IMR-90 (cell line): ENCODE measurements at regions not wholly inside any gene's neighbourhood (a gene's known extent, or its start where the extent isn't known, plus 50 kb on each side); places are given as distances from the start of the nearest gene placed in this dataset.
A peak's percentile ranks its signal among the peaks of the same experiment; 100 is the strongest.

Experiments
- ATAC-seq: fragments of 200-7000 bp; cut with Tn5 transposase; 2 replicates; pipeline ENCODE4 v1.9.1; 2020; ENCODE audit warnings: low read depth, mild to moderate bottlenecking, moderate library complexity
- BruUV-seq: library from RNA; stranded (reverse); fragments of 400-500 nt; replicated peaks from 2 replicates; lab custom pipeline; 2021; lab: Mats Ljungman, UMichigan
- CTCF ChIA-PET: fragments of 300-600 bp; formaldehyde crosslinking; extraction: SDS; loops from one replicate; lab custom pipeline; 2021; ENCODE audit warnings: antibody characterized with exemption; lab: Yijun Ruan, JAX
- POLR2A ChIA-PET: fragments of 300-600 bp; sonication (Branson Sonifier 250); formaldehyde crosslinking; loops from one replicate; lab custom pipeline; 2022; ENCODE audit warnings: antibody characterized with exemption; ENCODE audit not compliant: unreplicated experiment; lab: Charles Lee
- DNase-seq: peaks from one replicate; pipeline ENCODE4 v3.0.0; 2013
- H2AFZ ChIP-seq: replicated peaks from 2 replicates; pipeline ENCODE3; 2013; ENCODE audit warnings: low read length, mild to moderate bottlenecking; ENCODE audit not compliant: poor library complexity
- H2AK5ac ChIP-seq: 2 replicates; pipeline ENCODE4 v1.6.1; 2013; ENCODE audit warnings: low read depth, low read length, inconsistent platforms
- H2AK9ac ChIP-seq: replicated peaks from 2 replicates; pipeline ENCODE3; 2013; ENCODE audit warnings: mild to moderate bottlenecking, low read depth, low read length, moderate library complexity; ENCODE audit not compliant: poor library complexity
- H2BK120ac ChIP-seq: 2 replicates; pipeline ENCODE4 v1.6.1; 2013; ENCODE audit warnings: low read depth, low read length, inconsistent platforms
- H2BK15ac ChIP-seq: 3 replicates; pipeline ENCODE4 v1.6.1; 2013; ENCODE audit warnings: low read depth, low read length, inconsistent platforms
- H2BK20ac ChIP-seq: 2 replicates; pipeline ENCODE4 v1.6.1; 2013; ENCODE audit warnings: low read depth, mild to moderate bottlenecking, inconsistent platforms, low read length, moderate library complexity
- H2BK5ac ChIP-seq: 2 replicates; pipeline ENCODE4 v1.6.1; 2013; ENCODE audit warnings: mild to moderate bottlenecking, low read depth, low read length, inconsistent platforms; ENCODE audit not compliant: poor library complexity, severe bottlenecking
- H3K14ac ChIP-seq: replicated peaks from 2 replicates; pipeline ENCODE4 v1.6.1; 2013; ENCODE audit warnings: low read depth, low read length, inconsistent platforms
- H3K18ac ChIP-seq: 2 replicates; pipeline ENCODE4 v1.6.1; 2013; ENCODE audit warnings: low read depth, low read length, control low read depth
- H3K23ac ChIP-seq: 2 replicates; pipeline ENCODE4 v1.6.1; 2013; ENCODE audit warnings: low read depth, low read length, inconsistent platforms
- H3K27ac ChIP-seq: 2 replicates; pipeline ENCODE4 v1.5.1; 2013; ENCODE audit warnings: mild to moderate bottlenecking, control low read depth, low read length; ENCODE audit not compliant: insufficient read depth
- H3K27me3 ChIP-seq: 2 replicates; pipeline ENCODE4 v1.6.1; 2013; ENCODE audit warnings: low read length; ENCODE audit not compliant: control insufficient read depth, insufficient read depth
- H3K36me3 ChIP-seq: 2 replicates; pipeline ENCODE4 v1.6.1; 2013; ENCODE audit warnings: low read length, mixed read lengths; ENCODE audit not compliant: control insufficient read depth, insufficient read depth
- H3K4ac ChIP-seq: 2 replicates; pipeline ENCODE4 v1.6.1; 2013; ENCODE audit warnings: low read depth, low read length, inconsistent platforms
- H3K4me1 ChIP-seq: 2 replicates; pipeline ENCODE4 v1.6.1; 2013; ENCODE audit warnings: low read length, mixed read lengths; ENCODE audit not compliant: control insufficient read depth, insufficient read depth
- H3K4me2 ChIP-seq: 2 replicates; pipeline ENCODE4 v1.6.1; 2013; ENCODE audit warnings: low read depth, mild to moderate bottlenecking, control low read depth, low read length, moderate library complexity
- H3K4me3 ChIP-seq: 2 replicates; pipeline ENCODE4 v1.5.1; 2013; ENCODE audit warnings: low read depth, mild to moderate bottlenecking, control low read depth, low read length, moderate library complexity; ENCODE audit not compliant: insufficient read depth
- H3K56ac ChIP-seq: 2 replicates; pipeline ENCODE4 v1.6.1; 2013; ENCODE audit warnings: low read length, inconsistent platforms; ENCODE audit not compliant: insufficient read depth; ENCODE audit errors: extremely low read depth
- H3K79me1 ChIP-seq, 2 experiments: 2 replicates each; pipeline ENCODE4 v1.6.1; 2013; ENCODE audit warnings: low read length in 2 of 2, inconsistent platforms in 1 of 2, low read depth in 1 of 2
- H3K9ac ChIP-seq: 2 replicates; pipeline ENCODE4 v1.6.1; 2013; ENCODE audit warnings: low read depth, low read length, control low read depth
- H3K9me1 ChIP-seq: 2 replicates; pipeline ENCODE4 v1.6.1; 2013; ENCODE audit warnings: low read length, inconsistent platforms; ENCODE audit not compliant: insufficient read depth
- H3K9me3 ChIP-seq: 2 replicates; pipeline ENCODE4 v1.6.1; 2013; ENCODE audit warnings: low read length; ENCODE audit not compliant: control insufficient read depth, insufficient read depth
- H4K20me1 ChIP-seq: 2 replicates; pipeline ENCODE4 v1.6.1; 2013; ENCODE audit warnings: low read length, inconsistent platforms; ENCODE audit not compliant: insufficient read depth
- H4K5ac ChIP-seq: 2 replicates; pipeline ENCODE4 v1.6.1; 2013; ENCODE audit warnings: mild to moderate bottlenecking, low read depth, low read length, control low read depth
- H4K8ac ChIP-seq, 2 experiments: 2 replicates each; pipeline ENCODE4 v1.6.1; 2013; ENCODE audit warnings: low read depth in 2 of 2, low read length in 2 of 2, control low read depth in 1 of 2, inconsistent platforms in 1 of 2
- H4K91ac ChIP-seq: 2 replicates; pipeline ENCODE4 v1.6.1; 2013; ENCODE audit warnings: low read depth, low read length, inconsistent platforms; ENCODE audit not compliant: insufficient read depth
- BHLHE40 ChIP-seq: fragments of 150-350 bp; IDR thresholded peaks from 2 replicates; pipeline ENCODE4 v1.6.1; 2016; ENCODE audit warnings: mild to moderate bottlenecking, low read depth, low read length
- CEBPB ChIP-seq: IDR thresholded peaks from 2 replicates; pipeline ENCODE4 v1.6.1; 2012; ENCODE audit warnings: low read depth, low read length, improper control_type of control experiment
- CTCF ChIP-seq: conservative IDR thresholded peaks from 2 replicates; pipeline ENCODE4 v1.5.1; 2012; ENCODE audit warnings: mild to moderate bottlenecking, low read depth, low read length, improper control_type of control experiment
- ELK1 ChIP-seq: fragments of 150-350 bp; IDR thresholded peaks from 2 replicates; pipeline ENCODE4 v1.6.1; 2016; ENCODE audit warnings: low read depth, mild to moderate bottlenecking, low read length, moderate library complexity, borderline replicate concordance
- FOS ChIP-seq: fragments of 150-350 bp; IDR thresholded peaks from 2 replicates; pipeline ENCODE4 v1.6.1; 2016; ENCODE audit warnings: low read depth, low read length
- MAZ ChIP-seq: IDR thresholded peaks from 2 replicates; pipeline ENCODE4 v1.6.1; 2012; ENCODE audit warnings: low read depth, mild to moderate bottlenecking, low read length, improper control_type of control experiment, moderate library complexity, borderline replicate concordance
- MXI1 ChIP-seq: IDR thresholded peaks from 2 replicates; pipeline ENCODE4 v1.6.1; 2012; ENCODE audit warnings: low read depth, mild to moderate bottlenecking, low read length, moderate library complexity, borderline replicate concordance
- NFE2L2 ChIP-seq: fragments of 150-350 bp; IDR thresholded peaks from 2 replicates; pipeline ENCODE4 v1.6.1; 2016; ENCODE audit warnings: low read depth, mild to moderate bottlenecking, low read length
- POLR2A ChIP-seq: IDR thresholded peaks from 2 replicates; pipeline ENCODE4 v1.6.1; 2012; ENCODE audit warnings: mild to moderate bottlenecking, low read depth, low read length
- RAD21 ChIP-seq: IDR thresholded peaks from 2 replicates; pipeline ENCODE4 v1.6.1; 2012; ENCODE audit warnings: low read length, improper control_type of control experiment
- RCOR1 ChIP-seq: IDR thresholded peaks from 2 replicates; pipeline ENCODE4 v1.6.1; 2012; ENCODE audit warnings: mild to moderate bottlenecking, low read length, improper control_type of control experiment; ENCODE audit not compliant: insufficient replicate concordance
- RFX5 ChIP-seq: IDR thresholded peaks from 2 replicates; pipeline ENCODE4 v1.8.0; 2012; ENCODE audit warnings: low read depth, mild to moderate bottlenecking, low read length, moderate library complexity
- SMC3 ChIP-seq: fragments of 150-350 bp; IDR thresholded peaks from 2 replicates; pipeline ENCODE4 v1.6.1; 2016; ENCODE audit warnings: low read depth, mild to moderate bottlenecking, antibody characterized with exemption, low read length, moderate library complexity
- USF2 ChIP-seq: fragments of 150-350 bp; IDR thresholded peaks from 2 replicates; pipeline ENCODE4 v1.6.1; 2017; ENCODE audit warnings: mild to moderate bottlenecking, antibody characterized with exemption, low read length, low read depth
- WGBS, 2 experiments: methylation state at CpG; one replicate each; pipeline versions ENCODE4 v1.1.5 to v1.1.7; 2013; ENCODE audit warnings: missing lambda C conversion rate in 2 of 2; ENCODE audit not compliant: insufficient read length in 1 of 2; ENCODE audit errors: extremely low coverage in 2 of 2; 5-methylcytosine and 5-hydroxymethylcytosine counted together
- dilution Hi-C: fragments of 300-500 bp; cut with HindIII; formaldehyde crosslinking; loops from one replicate; pipeline ENCODE4 v1.14.3; 2018; ENCODE audit warnings: low sequenced_read_pairs; ENCODE audit not compliant: unreplicated experiment
- in situ Hi-C: fragments of 300-500 bp; cut with MboI; formaldehyde crosslinking; loops from 3 replicates; pipeline ENCODE4 v1.14.3; 2019; ENCODE audit warnings: low sequenced_read_pairs, inconsistent platforms, mixed read lengths
- intact Hi-C: fragments of 100-400 bp; cut with micrococcal nuclease; formaldehyde crosslinking; loops from 2 replicates; pipeline ENCODE4 v1.10.0; 2022

GRCh38 chr11:71334191-71334590, 81.8 kb upstream of the SHANK2 start:
- H2AK9ac ChIP-seq = peak overlapping the region; percentile 12
- H3K23ac ChIP-seq = no peak overlapping the region
- BruUV-seq = no TSS peak
- no peak overlapping the region for H3K9ac ChIP-seq
- CTCF ChIA-PET = no interaction called here
- peaks cover 4% of the 10 kb centered on the region; the same call in 1 of the 2 replicates for H4K20me1 ChIP-seq
- no peaks in the 10 kb centered on the region; the same call in 1 of the 2 replicates for H3K9me1 ChIP-seq
- H3K4me2 ChIP-seq = no peak overlapping the region
- no peak overlapping the region for H3K4ac ChIP-seq
- H2AK5ac ChIP-seq = no peak overlapping the region
- in situ Hi-C loops (no loop called here), intact Hi-C loops (no loop called here), dilution Hi-C loops (no loop called here)
- no peak overlapping the region for H2BK20ac ChIP-seq
- H4K8ac ChIP-seq = no peak overlapping the region
- peaks cover 8% of the 10 kb centered on the region; the same call in 1 of the 2 replicates for H3K9me3 ChIP-seq
- no peak overlapping the region for H4K91ac ChIP-seq
- H2BK5ac ChIP-seq = no peak overlapping the region
- no CpG with 5 or more reads among the region's 1 CpG for WGBS, 2 experiments
- no peak overlapping the region for H2AFZ ChIP-seq
- no peak overlapping the region for H2BK15ac ChIP-seq
- POLR2A ChIA-PET = no interaction called here
- no peak overlapping the region for H3K14ac ChIP-seq
- no peak overlapping the region for H2BK120ac ChIP-seq
- ATAC-seq = no peak
- no peak overlapping the region for H3K27ac ChIP-seq
- H3K4me3 ChIP-seq = no peak overlapping the region
- H3K4me1 ChIP-seq = peaks cover 8% of the 10 kb centered on the region
- H3K79me1 ChIP-seq = no peaks in the 10 kb centered on the region
- no peaks in the 10 kb centered on the region for H3K36me3 ChIP-seq
- no peak overlapping the region for H3K56ac ChIP-seq
- H3K27me3 ChIP-seq = peaks cover 24% of the 10 kb centered on the region
- no peak overlapping the region for H4K5ac ChIP-seq
- no peak for TF ChIP-seq RFX5
- TF ChIP-seq RCOR1 = no peak
- TF ChIP-seq FOS = no peak
- no peak for TF ChIP-seq BHLHE40
- no peak for TF ChIP-seq SMC3
- no peak for TF ChIP-seq RAD21
- no peak for TF ChIP-seq MAZ
- no peak for TF ChIP-seq NFE2L2
- TF ChIP-seq USF2 = no peak
- TF ChIP-seq POLR2A = no peak
- TF ChIP-seq CTCF = no peak
- TF ChIP-seq CEBPB = no peak
- TF ChIP-seq MXI1 = no peak
- no peak for TF ChIP-seq ELK1
- H3K18ac ChIP-seq = no peak overlapping the region
- DNase-seq = no peak
